Activated naive CD8-positive, alpha-beta T cell treated with anti-CD3 and anti-CD28 coated beads, Interleukin-2, amount 50 U/mL, for 24 hours (primary cell): ENCODE measurements at regions not wholly inside any gene's neighbourhood (a gene's known extent, or its start where the extent isn't known, plus 50 kb on each side); places are given as distances from the start of the nearest gene placed in this dataset.
A peak's percentile ranks its signal among the peaks of the same experiment; 100 is the strongest.

Experiments
- ATAC-seq: fragments of 150-1000 bp; cut with Tn5 transposase; one replicate; pipeline ENCODE4 v1.10.0; 2021
- DNase-seq: peaks from one replicate; pipeline ENCODE4 v3.0.0; 2021
- H3K27ac Mint-ChIP-seq: one replicate; pipeline ENCODE4 v1.8.0; 2021; ENCODE audit warnings: mild to moderate bottlenecking, mixed read lengths
- H3K27me3 Mint-ChIP-seq: one replicate; pipeline ENCODE4 v1.8.0; 2021; ENCODE audit warnings: mixed read lengths
- H3K36me3 Mint-ChIP-seq: one replicate; pipeline ENCODE4 v1.8.0; 2021; ENCODE audit warnings: low read depth, mixed read lengths
- H3K4me1 Mint-ChIP-seq: one replicate; pipeline ENCODE4 v1.8.0; 2021; ENCODE audit warnings: mixed read lengths
- H3K4me3 Mint-ChIP-seq: one replicate; pipeline ENCODE4 v1.8.0; 2021; ENCODE audit warnings: mild to moderate bottlenecking, moderate library complexity, mixed read lengths
- H3K9me3 Mint-ChIP-seq: one replicate; pipeline ENCODE4 v1.8.0; 2021; ENCODE audit warnings: mixed read lengths

DNA sequence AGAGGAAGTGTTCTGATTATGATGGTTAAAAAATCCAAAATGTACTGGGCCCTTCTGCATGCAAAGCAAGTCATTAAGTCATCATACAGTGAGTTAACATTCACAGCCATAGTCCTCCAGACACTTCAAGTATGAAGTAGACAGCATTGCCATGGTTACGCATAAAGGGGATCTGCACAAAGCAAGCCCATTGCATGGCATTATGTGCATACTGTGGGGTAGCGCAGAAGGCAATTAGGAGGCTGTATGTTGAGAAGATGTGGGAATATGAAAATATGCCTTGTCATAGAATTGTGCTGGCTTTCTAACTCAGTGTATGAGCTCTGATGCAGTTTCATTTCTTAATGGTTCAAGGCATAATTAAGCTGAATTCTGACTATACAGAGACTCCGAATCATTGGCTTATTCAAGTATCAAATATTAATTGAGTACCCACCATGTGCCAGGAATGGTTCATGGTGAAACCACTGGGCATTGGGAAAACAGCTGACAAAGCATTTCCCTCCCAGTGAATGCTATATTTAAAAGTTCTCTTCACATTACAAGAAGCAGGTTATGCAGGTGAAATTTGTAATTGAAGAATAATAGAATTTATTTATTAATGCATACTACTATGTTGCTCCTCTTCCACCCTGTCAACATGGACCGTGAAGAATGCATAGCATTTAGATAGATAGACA is 588.9 kb downstream of the ZNF674 start:
- ATAC-seq (no peak), DNase-seq (no peak)
- H3K4me1 Mint-ChIP-seq = no peaks in the 10 kb centered on the region
- peaks cover 5% of the 10 kb centered on the region for H3K9me3 Mint-ChIP-seq
- H3K4me3 Mint-ChIP-seq = no peak overlapping the region
- no peaks in the 10 kb centered on the region for H3K36me3 Mint-ChIP-seq
- H3K27ac Mint-ChIP-seq = no peak overlapping the region
- H3K27me3 Mint-ChIP-seq = no peaks in the 10 kb centered on the region

DNA sequence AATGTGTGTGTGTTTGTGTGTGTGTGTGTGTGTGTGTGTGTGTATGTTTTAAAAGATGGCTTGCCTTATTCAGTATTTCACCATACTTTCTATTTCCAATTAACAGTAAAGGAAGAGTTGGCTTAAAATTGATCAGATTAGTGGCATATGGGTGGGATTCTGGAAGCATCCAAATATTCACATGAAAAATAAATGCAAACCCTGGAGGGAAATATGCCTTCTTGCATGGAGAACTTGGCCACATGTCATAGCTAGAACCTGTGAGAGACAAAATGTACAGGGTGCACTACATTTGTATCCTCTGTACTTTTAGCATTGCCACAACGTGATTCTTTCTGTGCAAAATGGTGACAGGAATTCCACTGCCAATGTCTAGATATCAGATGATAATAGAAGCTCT is 589.6 kb downstream of the ZNF674 start:
- peaks cover 5% of the 10 kb centered on the region for H3K9me3 Mint-ChIP-seq
- no peak overlapping the region for H3K27ac Mint-ChIP-seq
- no peaks in the 10 kb centered on the region for H3K27me3 Mint-ChIP-seq
- H3K4me1 Mint-ChIP-seq = no peaks in the 10 kb centered on the region
- DNase-seq (no peak), ATAC-seq (no peak)
- H3K36me3 Mint-ChIP-seq = no peaks in the 10 kb centered on the region
- H3K4me3 Mint-ChIP-seq = no peak overlapping the region

DNA sequence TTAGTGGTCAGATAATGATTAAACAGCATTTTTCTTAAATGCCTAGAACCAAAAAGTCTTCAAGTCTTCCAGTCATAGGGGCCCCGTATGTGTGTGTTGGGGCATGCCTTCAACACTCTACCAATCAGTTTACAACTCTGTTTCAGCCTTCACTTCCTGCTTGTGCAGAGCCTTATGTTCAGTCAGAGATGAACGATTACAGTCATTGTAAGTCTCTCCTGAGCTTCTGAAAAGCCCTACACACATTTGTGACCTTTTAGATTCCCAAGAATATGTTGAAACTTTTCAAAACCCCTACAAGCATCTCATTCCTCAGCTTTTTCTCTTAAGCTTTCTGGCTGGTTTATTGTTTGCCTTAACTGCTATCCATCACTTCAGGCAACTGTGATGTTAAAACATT is 591.2 kb downstream of the ZNF674 start:
- ATAC-seq (no peak), DNase-seq (no peak)
- Mint-ChIP-seq H3K4me1 (no peaks in the 10 kb centered on the region), H3K27me3 (no peaks in the 10 kb centered on the region), H3K27ac (no peak overlapping the region), H3K9me3 (no peaks in the 10 kb centered on the region), H3K4me3 (no peak overlapping the region), H3K36me3 (no peaks in the 10 kb centered on the region)

DNA sequence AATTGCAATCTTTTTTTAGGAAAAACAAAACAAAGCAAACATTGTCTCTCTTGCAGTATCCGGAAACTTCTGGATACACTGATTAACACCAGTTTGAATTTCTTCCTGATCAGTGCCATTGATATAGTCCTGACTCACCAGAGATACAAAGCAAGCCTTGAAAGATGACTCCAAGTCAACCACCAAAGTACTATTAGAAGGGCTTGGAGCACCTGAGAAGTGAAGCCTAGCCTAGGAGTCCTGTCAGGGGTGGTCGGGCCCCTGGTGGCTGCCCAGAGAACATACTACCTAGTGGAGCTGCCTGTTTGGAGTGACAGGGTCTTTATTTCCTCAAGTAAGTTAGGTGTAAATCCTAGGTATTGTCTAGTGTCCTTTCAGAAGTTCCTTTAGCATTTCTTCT is 593.2 kb downstream of the ZNF674 start:
- no peak overlapping the region for H3K27ac Mint-ChIP-seq
- no peak overlapping the region for H3K4me3 Mint-ChIP-seq
- no peaks in the 10 kb centered on the region for H3K4me1 Mint-ChIP-seq
- DNase-seq (no peak), ATAC-seq (no peak)
- H3K9me3 Mint-ChIP-seq = no peaks in the 10 kb centered on the region
- no peaks in the 10 kb centered on the region for H3K27me3 Mint-ChIP-seq
- H3K36me3 Mint-ChIP-seq = no peaks in the 10 kb centered on the region

DNA sequence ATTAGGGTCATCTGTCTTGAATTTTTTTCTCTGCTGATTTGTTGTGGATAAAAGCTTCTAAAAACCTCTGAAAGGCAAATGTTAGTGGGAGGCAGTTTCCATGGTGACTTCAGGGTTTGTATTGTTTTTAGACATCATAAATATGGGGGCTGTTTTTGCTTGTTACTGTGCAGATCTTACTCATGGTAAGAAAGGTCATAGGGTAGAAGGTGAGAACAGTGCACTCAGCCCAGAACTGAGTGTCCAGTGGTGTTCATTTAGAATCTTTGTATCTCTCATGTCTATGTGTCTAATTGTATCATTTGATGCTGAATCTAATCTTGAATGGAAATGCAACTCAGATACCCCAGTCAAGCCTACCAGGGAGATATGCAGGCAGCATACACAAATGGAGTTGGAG is 609.8 kb downstream of the ZNF674 start:
- peak; percentile 77 for ATAC-seq
- Mint-ChIP-seq H3K27me3 (no peaks in the 10 kb centered on the region), H3K36me3 (no peaks in the 10 kb centered on the region), H3K27ac (no peak overlapping the region), H3K4me3 (no peak overlapping the region), H3K9me3 (no peaks in the 10 kb centered on the region), H3K4me1 (peaks cover 16% of the 10 kb centered on the region)
- DNase-seq = no peak

DNA sequence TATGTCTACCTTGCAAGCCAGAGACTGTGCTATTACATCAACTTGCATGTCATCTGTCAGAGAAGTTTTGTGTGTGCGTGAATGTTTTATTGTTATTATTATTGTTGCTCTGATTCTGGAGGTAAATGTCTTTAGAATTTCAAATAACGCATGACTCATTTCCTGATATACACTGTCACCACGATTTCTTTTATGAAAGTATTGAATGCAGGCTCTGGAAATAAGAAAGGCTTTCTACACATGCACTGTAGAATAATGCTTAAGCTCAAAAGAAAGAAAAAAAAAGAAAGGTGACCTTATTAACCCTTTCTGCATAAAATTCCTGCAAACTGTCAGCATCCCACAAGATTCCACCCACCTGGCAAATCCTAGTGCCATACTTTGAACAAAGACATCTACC is 632.9 kb downstream of the ZNF674 start:
- Mint-ChIP-seq H3K27me3 (no peaks in the 10 kb centered on the region), H3K4me3 (no peak overlapping the region), H3K27ac (no peak overlapping the region), H3K9me3 (no peaks in the 10 kb centered on the region), H3K4me1 (no peaks in the 10 kb centered on the region), H3K36me3 (no peaks in the 10 kb centered on the region)
- ATAC-seq (no peak), DNase-seq (no peak)

DNA sequence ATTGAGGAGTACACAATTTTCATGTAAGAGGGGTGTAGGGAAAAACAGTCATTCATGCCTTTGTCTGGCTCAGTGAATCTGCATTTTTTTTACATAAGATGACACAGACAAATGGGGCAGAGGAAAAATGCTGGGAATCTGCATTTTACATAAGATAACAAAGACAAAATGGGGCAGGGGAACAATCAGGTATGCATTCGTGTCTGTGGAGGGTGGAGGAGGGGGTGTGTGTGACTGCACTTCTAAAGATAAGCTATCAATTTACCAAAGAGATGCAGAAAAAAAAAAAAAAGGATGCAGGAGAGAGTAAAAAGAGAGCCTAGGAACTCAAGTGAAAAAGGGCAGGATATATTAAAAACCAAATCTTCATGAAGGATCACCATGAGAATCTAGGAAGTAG is 637.4 kb downstream of the ZNF674 start:
- ATAC-seq (no peak), DNase-seq (no peak)
- Mint-ChIP-seq H3K27ac (no peak overlapping the region), H3K27me3 (no peaks in the 10 kb centered on the region), H3K4me3 (no peak overlapping the region), H3K36me3 (no peaks in the 10 kb centered on the region), H3K4me1 (peaks cover 4% of the 10 kb centered on the region), H3K9me3 (no peaks in the 10 kb centered on the region)

DNA sequence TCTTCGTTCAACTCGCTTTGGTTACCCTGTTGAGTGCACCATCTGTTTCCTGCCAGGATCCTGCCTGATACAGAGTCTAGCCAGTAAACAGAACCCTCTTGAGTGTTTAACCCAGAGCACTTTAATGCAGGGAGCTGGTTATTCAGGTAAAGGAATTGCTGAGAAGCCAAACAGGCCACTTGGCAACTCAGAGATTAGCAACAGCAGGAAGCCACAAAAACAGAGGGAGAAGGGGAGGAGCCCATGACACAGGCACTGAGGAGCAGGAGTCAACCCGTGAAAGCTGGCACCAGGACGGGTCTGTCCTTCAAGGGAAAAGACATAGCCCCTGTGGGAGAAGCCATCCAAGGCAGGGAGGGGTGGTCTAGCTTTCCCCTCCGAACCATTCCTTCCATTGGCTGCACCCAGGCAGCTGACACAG is 641.4 kb downstream of the ZNF674 start:
- Mint-ChIP-seq H3K27ac (no peak overlapping the region), H3K4me3 (no peak overlapping the region), H3K4me1 (peaks cover 4% of the 10 kb centered on the region), H3K36me3 (no peaks in the 10 kb centered on the region), H3K9me3 (no peaks in the 10 kb centered on the region), H3K27me3 (peaks cover 2% of the 10 kb centered on the region)
- no peak for ATAC-seq
- DNase-seq = no peak

DNA sequence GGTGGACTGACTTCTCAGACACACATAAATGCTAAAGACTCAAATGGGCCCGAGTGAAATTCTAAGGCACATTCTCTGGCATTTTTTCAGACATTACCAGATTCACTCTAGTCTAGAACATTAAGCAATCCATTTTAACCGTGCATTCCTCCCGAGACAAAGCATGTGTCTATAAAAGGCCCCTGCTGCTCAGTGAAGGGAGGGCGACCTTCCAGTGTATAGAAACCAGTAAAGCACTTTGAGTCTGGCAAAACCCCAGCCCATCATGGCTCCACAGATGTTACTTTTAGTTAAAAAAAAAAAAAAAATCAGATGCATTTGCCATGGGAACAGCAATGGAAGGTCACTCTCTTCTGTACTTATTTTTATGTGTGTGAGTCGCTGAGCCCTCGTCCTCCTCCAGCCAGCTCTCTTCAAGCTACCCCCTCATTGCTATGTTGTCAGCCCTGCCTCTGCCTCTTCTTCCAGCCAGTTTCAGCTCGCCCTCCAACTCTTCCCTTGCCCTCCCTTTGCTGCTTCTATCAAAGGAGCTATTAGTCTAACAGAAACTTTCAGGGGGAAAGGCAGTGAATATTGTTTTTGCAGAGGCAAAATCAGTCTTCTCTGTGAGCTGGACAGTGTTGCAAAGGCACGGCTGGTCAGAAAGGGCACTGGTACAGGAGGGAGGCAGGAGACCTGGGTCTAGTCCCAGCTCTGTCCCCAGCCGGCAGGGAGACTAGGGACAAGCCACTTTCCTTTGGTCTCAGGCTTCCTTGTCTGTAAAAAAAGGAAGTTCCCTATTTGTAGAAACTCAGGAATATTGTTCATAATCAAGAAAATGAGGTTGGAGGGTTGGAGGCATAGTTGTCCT is 644.2 kb downstream of the ZNF674 start:
- Mint-ChIP-seq H3K4me3 (no peak overlapping the region), H3K9me3 (no peaks in the 10 kb centered on the region), H3K27me3 (peaks cover 2% of the 10 kb centered on the region), H3K27ac (no peak overlapping the region), H3K4me1 (peaks cover 4% of the 10 kb centered on the region), H3K36me3 (no peaks in the 10 kb centered on the region)
- no peak for ATAC-seq
- no peak for DNase-seq

DNA sequence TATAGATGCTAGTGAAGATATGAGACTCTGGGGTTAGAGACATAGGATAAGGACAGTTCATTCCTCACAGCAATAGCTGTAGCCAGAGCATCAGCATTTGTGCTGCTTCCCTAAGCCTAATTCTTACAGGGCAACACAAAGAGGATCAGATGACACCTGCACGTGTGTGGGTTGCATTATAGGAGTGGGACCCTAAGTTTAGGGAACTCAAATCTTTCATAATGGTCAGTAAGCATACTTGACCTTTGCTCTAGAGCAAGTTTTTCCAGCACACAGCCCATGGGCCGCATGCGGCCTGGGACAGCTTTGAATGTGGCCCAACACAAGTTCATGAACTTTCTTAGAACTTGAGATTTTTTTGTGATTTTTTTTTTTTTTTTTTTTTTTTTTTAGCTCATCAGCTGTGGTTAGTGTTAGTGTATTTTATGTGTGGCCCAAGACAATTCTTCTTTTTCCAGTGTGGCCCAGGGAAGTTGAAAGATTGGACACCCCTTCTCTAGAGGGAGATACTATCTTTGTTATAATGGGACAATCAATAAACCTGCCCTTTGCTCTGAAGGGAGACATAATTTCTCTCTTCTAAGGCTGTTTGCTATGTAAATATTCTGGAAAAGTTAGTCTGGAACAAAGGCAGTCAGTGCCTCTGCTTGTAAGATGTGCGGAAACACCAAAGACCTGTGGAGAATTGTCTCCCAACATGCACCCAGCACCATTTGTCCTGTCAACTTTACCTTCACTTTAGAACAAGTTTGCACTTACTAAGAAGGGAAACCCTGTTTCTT is 650.2 kb downstream of the ZNF674 start:
- Mint-ChIP-seq H3K27me3 (no peaks in the 10 kb centered on the region), H3K9me3 (no peaks in the 10 kb centered on the region), H3K36me3 (no peaks in the 10 kb centered on the region), H3K4me1 (peaks cover 5% of the 10 kb centered on the region), H3K27ac (no peak overlapping the region), H3K4me3 (no peak overlapping the region)
- no peak for ATAC-seq
- DNase-seq = no peak

DNA sequence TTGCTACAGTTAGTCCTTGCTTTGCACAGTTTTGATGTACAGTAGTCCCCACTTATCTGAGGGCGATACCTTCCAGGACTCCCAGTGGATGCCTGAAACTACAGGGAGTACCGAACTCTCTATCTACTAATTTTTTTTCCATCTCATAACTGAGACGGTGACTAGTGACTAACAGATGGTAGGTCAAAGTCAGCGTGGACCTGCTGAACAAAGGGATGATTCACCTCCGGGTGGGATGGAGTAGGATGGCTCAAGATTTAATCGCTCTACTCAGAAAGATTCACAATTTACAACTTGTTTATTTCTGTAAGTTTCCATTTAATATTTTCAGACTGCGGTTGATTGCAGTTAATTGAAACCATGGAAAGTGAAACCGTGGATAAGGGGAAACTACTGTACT is 655.8 kb downstream of the ZNF674 start:
- H3K36me3 Mint-ChIP-seq = no peaks in the 10 kb centered on the region
- no peak overlapping the region for H3K4me3 Mint-ChIP-seq
- DNase-seq (no peak), ATAC-seq (no peak)
- H3K27me3 Mint-ChIP-seq = no peaks in the 10 kb centered on the region
- no peaks in the 10 kb centered on the region for H3K9me3 Mint-ChIP-seq
- H3K27ac Mint-ChIP-seq = no peak overlapping the region
- H3K4me1 Mint-ChIP-seq = peaks cover 12% of the 10 kb centered on the region

DNA sequence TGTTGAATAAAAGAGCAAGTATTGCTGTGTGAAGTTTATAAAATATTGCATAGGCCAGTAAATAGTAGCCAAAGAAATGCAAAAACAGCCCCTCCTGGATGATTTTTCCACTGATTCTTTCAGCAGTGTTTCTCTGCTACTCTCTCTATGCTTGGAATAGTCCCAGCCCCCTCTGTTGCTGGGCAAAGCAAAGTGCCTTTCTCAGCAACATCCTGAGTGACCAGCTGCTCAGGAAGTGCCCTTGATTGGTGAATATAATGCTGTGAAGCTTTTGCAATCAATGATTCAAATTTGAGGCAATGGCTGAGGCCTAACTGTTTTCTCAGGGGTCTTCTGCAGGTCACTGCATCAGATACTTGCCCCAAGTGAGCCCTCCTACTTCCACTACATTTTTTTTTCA is 656.7 kb downstream of the ZNF674 start:
- ATAC-seq (no peak), DNase-seq (no peak)
- H3K9me3 Mint-ChIP-seq = no peaks in the 10 kb centered on the region
- H3K4me3 Mint-ChIP-seq = no peak overlapping the region
- peaks cover 8% of the 10 kb centered on the region for H3K4me1 Mint-ChIP-seq
- no peak overlapping the region for H3K27ac Mint-ChIP-seq
- no peaks in the 10 kb centered on the region for H3K36me3 Mint-ChIP-seq
- no peaks in the 10 kb centered on the region for H3K27me3 Mint-ChIP-seq

DNA sequence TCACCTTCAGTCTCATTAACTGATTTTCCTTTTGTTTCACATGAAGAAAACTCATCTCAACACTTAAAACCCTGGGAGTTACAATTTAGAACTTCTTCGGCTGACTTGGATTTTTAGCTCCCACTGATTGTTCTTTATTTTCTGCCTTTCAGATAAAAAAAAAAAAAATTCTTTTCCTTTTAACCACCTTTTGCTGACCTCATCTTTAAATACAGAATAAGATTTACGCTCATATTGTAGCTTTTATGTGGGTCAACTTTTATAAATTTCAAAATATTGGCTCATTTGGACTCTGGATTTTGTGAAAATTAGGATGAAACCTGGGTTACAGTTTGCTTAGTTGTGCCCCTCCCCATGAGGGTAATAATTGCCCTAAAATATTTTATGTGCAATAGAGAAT is 659.3 kb downstream of the ZNF674 start:
- no peaks in the 10 kb centered on the region for H3K36me3 Mint-ChIP-seq
- H3K27ac Mint-ChIP-seq = no peak overlapping the region
- H3K4me3 Mint-ChIP-seq = no peak overlapping the region
- no peaks in the 10 kb centered on the region for H3K9me3 Mint-ChIP-seq
- peaks cover 14% of the 10 kb centered on the region for H3K4me1 Mint-ChIP-seq
- DNase-seq (no peak), ATAC-seq (no peak)
- H3K27me3 Mint-ChIP-seq = no peaks in the 10 kb centered on the region

DNA sequence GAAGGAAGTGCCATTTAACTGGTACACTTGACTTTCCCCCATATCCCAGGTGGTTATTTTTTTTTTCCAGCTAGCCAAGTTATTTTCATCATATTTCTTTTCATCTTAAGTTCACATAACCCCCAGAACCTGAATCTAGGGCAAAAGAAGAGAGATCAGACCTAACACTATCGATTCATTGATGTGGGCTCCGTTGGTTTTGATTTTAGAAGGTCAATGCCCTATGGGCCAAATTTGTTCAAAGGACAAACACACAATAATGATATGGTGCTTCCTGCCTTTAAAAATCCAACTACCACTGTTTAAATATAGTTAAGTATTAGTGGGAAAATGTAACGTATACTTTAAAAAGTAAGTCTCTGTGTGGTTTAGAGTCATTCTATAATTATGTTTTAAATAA is 665.7 kb downstream of the ZNF674 start:
- Mint-ChIP-seq H3K36me3 (no peaks in the 10 kb centered on the region), H3K27me3 (no peaks in the 10 kb centered on the region), H3K4me3 (no peak overlapping the region), H3K4me1 (peaks cover 8% of the 10 kb centered on the region), H3K9me3 (no peaks in the 10 kb centered on the region), H3K27ac (no peak overlapping the region)
- no peak for ATAC-seq
- DNase-seq = no peak

DNA sequence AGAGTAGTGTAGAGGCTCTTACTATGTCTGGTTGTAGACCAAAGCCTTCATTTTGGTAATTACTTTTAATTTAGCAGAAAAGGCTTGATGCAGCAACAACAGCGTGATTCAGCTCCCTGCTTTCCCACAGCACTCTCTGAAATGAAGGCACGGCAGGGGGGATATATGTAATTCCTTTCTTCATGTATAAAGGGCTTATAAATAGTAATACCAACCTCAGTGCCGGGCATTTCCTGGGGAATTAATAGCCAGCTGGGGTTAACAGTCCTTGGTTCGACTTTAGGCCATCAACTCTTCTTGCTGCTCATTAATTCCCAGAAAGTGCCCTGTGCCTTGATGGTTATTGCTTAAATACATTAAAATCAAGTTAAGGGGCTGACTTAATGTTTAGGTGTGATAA is 669.0 kb downstream of the ZNF674 start:
- Mint-ChIP-seq H3K4me1 (peaks cover 7% of the 10 kb centered on the region), H3K36me3 (no peaks in the 10 kb centered on the region), H3K27me3 (peaks cover 2% of the 10 kb centered on the region)

More for the DNA sequence above, 669.0 kb downstream of the ZNF674 start:
- Mint-ChIP-seq H3K9me3 (no peaks in the 10 kb centered on the region), H3K27ac (no peak overlapping the region), H3K4me3 (no peak overlapping the region)
- ATAC-seq (no peak), DNase-seq (no peak)
